ENCODE measurements at regions not wholly inside any gene's neighbourhood (a gene's known extent, or its start where the extent isn't known, plus 50 kb on each side); places are given as distances from the start of the nearest gene placed in this dataset.

- Histone ChIP-seq H3K27me3 (ENCODE audit: control insufficient read depth, insufficient read depth, low read length) (no peaks in the 10 kb centered on the region), H3K9ac (ENCODE audit: low read depth, low read length) (no peak overlapping the region), H3K4me1 (ENCODE audit: control insufficient read depth, insufficient read depth, low read length) (peaks cover 17% of the 10 kb centered on the region), H3K9me3 (replicated peaks; ENCODE audit: low read length) (no peaks in the 10 kb centered on the region), H3K36me3 (ENCODE audit: insufficient read depth, low read length) (no peaks in the 10 kb centered on the region), H3K4me3 (ENCODE audit: low read length) (no peak overlapping the region), H3K4me2 (ENCODE audit: low read length) (no peak overlapping the region)
Measured at GRCh38 chr7:23981314-23981713, 271.3 kb downstream of the STK31 start.

- Histone ChIP-seq H3K27me3 (ENCODE audit: control insufficient read depth, insufficient read depth, low read length) (no peaks in the 10 kb centered on the region), H3K9me3 (replicated peaks; ENCODE audit: low read length) (no peaks in the 10 kb centered on the region), H3K4me3 (ENCODE audit: low read length) (no peak overlapping the region), H3K4me2 (ENCODE audit: low read length) (no peak overlapping the region), H3K36me3 (ENCODE audit: insufficient read depth, low read length) (no peaks in the 10 kb centered on the region), H3K4me1 (ENCODE audit: control insufficient read depth, insufficient read depth, low read length) (peaks cover 17% of the 10 kb centered on the region), H3K9ac (ENCODE audit: low read depth, low read length) (no peak overlapping the region)
Measured at GRCh38 chr7:23981758-23982157, 271.7 kb downstream of the STK31 start.

- no peaks in the 10 kb centered on the region for H3K36me3 ChIP-seq (ENCODE audit: insufficient read depth, low read length)
- H3K27me3 ChIP-seq (ENCODE audit: control insufficient read depth, insufficient read depth, low read length): no peaks in the 10 kb centered on the region
- no peaks in the 10 kb centered on the region for H3K4me1 ChIP-seq (ENCODE audit: control insufficient read depth, insufficient read depth, low read length)
- H3K9me3 ChIP-seq (replicated peaks; ENCODE audit: low read length): no peaks in the 10 kb centered on the region
- no peak overlapping the region for H3K4me3 ChIP-seq (ENCODE audit: low read length)
- no peak overlapping the region for H3K4me2 ChIP-seq (ENCODE audit: low read length)
- no peak overlapping the region for H3K9ac ChIP-seq (ENCODE audit: low read depth, low read length)
Measured at GRCh38 chr7:24005517-24005916, 278.5 kb upstream of the NPY start.

GRCh38 chr7:24010495-24010894 lies 273.5 kb upstream of the NPY start:
- H3K36me3 ChIP-seq (ENCODE audit: insufficient read depth, low read length): no peaks in the 10 kb centered on the region
- no peaks in the 10 kb centered on the region for H3K4me1 ChIP-seq (ENCODE audit: control insufficient read depth, insufficient read depth, low read length)
- H3K27me3 ChIP-seq (ENCODE audit: control insufficient read depth, insufficient read depth, low read length): no peaks in the 10 kb centered on the region
- no peaks in the 10 kb centered on the region for H3K9me3 ChIP-seq (replicated peaks; ENCODE audit: low read length)
- H3K4me2 ChIP-seq (ENCODE audit: low read length): no peak overlapping the region
- no peak overlapping the region for H3K4me3 ChIP-seq (ENCODE audit: low read length)
- no peak overlapping the region for H3K9ac ChIP-seq (ENCODE audit: low read depth, low read length)

GRCh38 chr7:24017519-24017918 lies 266.5 kb upstream of the NPY start:
- Histone ChIP-seq H3K9ac (ENCODE audit: low read depth, low read length) (no peak overlapping the region), H3K4me1 (ENCODE audit: control insufficient read depth, insufficient read depth, low read length) (no peaks in the 10 kb centered on the region), H3K36me3 (ENCODE audit: insufficient read depth, low read length) (no peaks in the 10 kb centered on the region), H3K27me3 (ENCODE audit: control insufficient read depth, insufficient read depth, low read length) (no peaks in the 10 kb centered on the region), H3K4me3 (ENCODE audit: low read length) (no peak overlapping the region), H3K9me3 (replicated peaks; ENCODE audit: low read length) (no peaks in the 10 kb centered on the region), H3K4me2 (ENCODE audit: low read length) (no peak overlapping the region)

- no peak overlapping the region for H3K4me3 ChIP-seq (ENCODE audit: low read length)
- H3K9me3 ChIP-seq (replicated peaks; ENCODE audit: low read length): no peaks in the 10 kb centered on the region
- no peaks in the 10 kb centered on the region for H3K27me3 ChIP-seq (ENCODE audit: control insufficient read depth, insufficient read depth, low read length)
- H3K4me2 ChIP-seq (ENCODE audit: low read length): no peak overlapping the region
- H3K9ac ChIP-seq (ENCODE audit: low read depth, low read length): no peak overlapping the region
- H3K36me3 ChIP-seq (ENCODE audit: insufficient read depth, low read length): no peaks in the 10 kb centered on the region
- H3K4me1 ChIP-seq (ENCODE audit: control insufficient read depth, insufficient read depth, low read length): no peaks in the 10 kb centered on the region
Measured at GRCh38 chr7:24018331-24018730, 265.7 kb upstream of the NPY start.

GRCh38 chr7:24019841-24020240 lies 264.1 kb upstream of the NPY start:
- H3K9ac ChIP-seq (ENCODE audit: low read depth, low read length): no peak overlapping the region
- H3K4me3 ChIP-seq (ENCODE audit: low read length): no peak overlapping the region
- H3K9me3 ChIP-seq (replicated peaks; ENCODE audit: low read length): no peaks in the 10 kb centered on the region
- H3K36me3 ChIP-seq (ENCODE audit: insufficient read depth, low read length): no peaks in the 10 kb centered on the region
- no peak overlapping the region for H3K4me2 ChIP-seq (ENCODE audit: low read length)
- no peaks in the 10 kb centered on the region for H3K27me3 ChIP-seq (ENCODE audit: control insufficient read depth, insufficient read depth, low read length)
- peaks cover 6% of the 10 kb centered on the region for H3K4me1 ChIP-seq (ENCODE audit: control insufficient read depth, insufficient read depth, low read length)

GRCh38 chr7:24024276-24025068 lies 259.5 kb upstream of the NPY start:
- no peaks in the 10 kb centered on the region for H3K36me3 ChIP-seq (ENCODE audit: insufficient read depth, low read length)
- peak overlapping the region; percentile 2 for H3K4me3 ChIP-seq (ENCODE audit: low read length)
- H3K27me3 ChIP-seq (ENCODE audit: control insufficient read depth, insufficient read depth, low read length): no peaks in the 10 kb centered on the region
- no peak overlapping the region for H3K9ac ChIP-seq (ENCODE audit: low read depth, low read length)
- no peaks in the 10 kb centered on the region for H3K9me3 ChIP-seq (replicated peaks; ENCODE audit: low read length)
- H3K4me1 ChIP-seq (ENCODE audit: control insufficient read depth, insufficient read depth, low read length): peaks cover 13% of the 10 kb centered on the region
- H3K4me2 ChIP-seq (ENCODE audit: low read length): peak overlapping the region; percentile 55

- Histone ChIP-seq H3K4me3 (ENCODE audit: low read length) (peak overlapping the region; percentile 2), H3K9ac (ENCODE audit: low read depth, low read length) (no peak overlapping the region), H3K27me3 (ENCODE audit: control insufficient read depth, insufficient read depth, low read length) (no peaks in the 10 kb centered on the region), H3K9me3 (replicated peaks; ENCODE audit: low read length) (no peaks in the 10 kb centered on the region), H3K36me3 (ENCODE audit: insufficient read depth, low read length) (no peaks in the 10 kb centered on the region), H3K4me2 (ENCODE audit: low read length) (peak overlapping the region; percentile 55), H3K4me1 (ENCODE audit: control insufficient read depth, insufficient read depth, low read length) (peaks cover 13% of the 10 kb centered on the region)
Measured at GRCh38 chr7:24025094-24025493, 258.9 kb upstream of the NPY start.

- Histone ChIP-seq H3K4me1 (ENCODE audit: control insufficient read depth, insufficient read depth, low read length) (peaks cover 13% of the 10 kb centered on the region), H3K4me2 (ENCODE audit: low read length) (no peak overlapping the region), H3K4me3 (ENCODE audit: low read length) (no peak overlapping the region), H3K27me3 (ENCODE audit: control insufficient read depth, insufficient read depth, low read length) (no peaks in the 10 kb centered on the region), H3K9me3 (replicated peaks; ENCODE audit: low read length) (no peaks in the 10 kb centered on the region), H3K9ac (ENCODE audit: low read depth, low read length) (no peak overlapping the region), H3K36me3 (ENCODE audit: insufficient read depth, low read length) (no peaks in the 10 kb centered on the region)
Measured at GRCh38 chr7:24025765-24026164, 258.2 kb upstream of the NPY start.

- no peaks in the 10 kb centered on the region for H3K9me3 ChIP-seq (replicated peaks; ENCODE audit: low read length)
- no peak overlapping the region for H3K4me2 ChIP-seq (ENCODE audit: low read length)
- no peaks in the 10 kb centered on the region for H3K36me3 ChIP-seq (ENCODE audit: insufficient read depth, low read length)
- H3K27me3 ChIP-seq (ENCODE audit: control insufficient read depth, insufficient read depth, low read length): no peaks in the 10 kb centered on the region
- peaks cover 13% of the 10 kb centered on the region for H3K4me1 ChIP-seq (ENCODE audit: control insufficient read depth, insufficient read depth, low read length)
- no peak overlapping the region for H3K4me3 ChIP-seq (ENCODE audit: low read length)
- H3K9ac ChIP-seq (ENCODE audit: low read depth, low read length): no peak overlapping the region
Measured at GRCh38 chr7:24026351-24026750, 257.6 kb upstream of the NPY start.

- peaks cover 13% of the 10 kb centered on the region for H3K4me1 ChIP-seq (ENCODE audit: control insufficient read depth, insufficient read depth, low read length)
Measured at GRCh38 chr7:24029068-24029467, 254.9 kb upstream of the NPY start.

More at GRCh38 chr7:24029068-24029467, 254.9 kb upstream of the NPY start:
- no peaks in the 10 kb centered on the region for H3K27me3 ChIP-seq (ENCODE audit: control insufficient read depth, insufficient read depth, low read length)
- H3K9me3 ChIP-seq (replicated peaks; ENCODE audit: low read length): no peaks in the 10 kb centered on the region
- no peak overlapping the region for H3K9ac ChIP-seq (ENCODE audit: low read depth, low read length)
- H3K4me3 ChIP-seq (ENCODE audit: low read length): no peak overlapping the region
- H3K4me2 ChIP-seq (ENCODE audit: low read length): no peak overlapping the region
- H3K36me3 ChIP-seq (ENCODE audit: insufficient read depth, low read length): no peaks in the 10 kb centered on the region

Data from skeletal muscle satellite cell (primary cell).